ENCODE measurements at regions not wholly inside any gene's neighbourhood (a gene's known extent, or its start where the extent isn't known, plus 50 kb on each side); places are given as distances from the start of the nearest gene placed in this dataset.
"Not testable (repeated sequence)": the region's sequence is repeated elsewhere in the genome, so short reads cannot be mapped to it uniquely, and the experiment has no call there.

DNA sequence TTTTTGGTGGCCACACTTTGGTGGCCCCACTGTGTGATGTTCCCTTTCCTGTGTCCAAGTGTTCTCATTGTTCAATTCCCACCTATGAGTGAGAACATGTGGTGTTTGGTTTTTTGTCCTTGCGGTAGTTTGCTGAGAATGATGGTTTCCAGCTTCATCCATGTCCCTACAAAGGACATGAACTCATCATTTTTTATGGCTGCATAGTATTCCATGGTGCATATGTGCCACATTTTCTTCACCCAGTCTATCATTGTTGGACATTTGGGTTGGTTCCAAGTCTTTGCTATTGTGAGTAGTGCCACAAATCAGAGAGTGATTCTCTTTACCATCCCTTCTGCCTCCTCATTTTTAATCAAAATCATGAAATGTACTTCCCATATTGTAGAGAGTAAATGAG lies 114.0 kb upstream of the NR2F2 start:
- not testable (repeated sequence) for DNase-seq

DNA sequence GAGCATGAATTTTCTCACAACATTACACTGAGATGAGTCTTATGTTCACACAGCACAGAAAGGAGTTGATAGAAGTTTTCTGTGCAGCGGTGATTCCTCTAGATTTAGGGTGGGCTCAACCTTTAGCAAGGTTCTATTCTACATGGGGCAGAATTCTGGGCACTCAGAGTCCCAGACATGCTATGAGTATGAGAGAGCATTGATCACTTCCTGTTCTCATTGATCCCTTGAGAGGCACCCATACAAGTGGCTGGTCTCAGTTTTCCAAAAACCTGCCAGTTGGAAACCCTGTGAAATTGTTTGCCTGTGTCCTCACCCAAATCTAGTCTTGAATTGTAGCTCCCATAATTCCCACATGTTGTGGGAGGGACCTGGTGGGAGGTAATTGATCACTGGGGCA lies 112.5 kb upstream of the NR2F2 start:
- no peak for DNase-seq

DNA sequence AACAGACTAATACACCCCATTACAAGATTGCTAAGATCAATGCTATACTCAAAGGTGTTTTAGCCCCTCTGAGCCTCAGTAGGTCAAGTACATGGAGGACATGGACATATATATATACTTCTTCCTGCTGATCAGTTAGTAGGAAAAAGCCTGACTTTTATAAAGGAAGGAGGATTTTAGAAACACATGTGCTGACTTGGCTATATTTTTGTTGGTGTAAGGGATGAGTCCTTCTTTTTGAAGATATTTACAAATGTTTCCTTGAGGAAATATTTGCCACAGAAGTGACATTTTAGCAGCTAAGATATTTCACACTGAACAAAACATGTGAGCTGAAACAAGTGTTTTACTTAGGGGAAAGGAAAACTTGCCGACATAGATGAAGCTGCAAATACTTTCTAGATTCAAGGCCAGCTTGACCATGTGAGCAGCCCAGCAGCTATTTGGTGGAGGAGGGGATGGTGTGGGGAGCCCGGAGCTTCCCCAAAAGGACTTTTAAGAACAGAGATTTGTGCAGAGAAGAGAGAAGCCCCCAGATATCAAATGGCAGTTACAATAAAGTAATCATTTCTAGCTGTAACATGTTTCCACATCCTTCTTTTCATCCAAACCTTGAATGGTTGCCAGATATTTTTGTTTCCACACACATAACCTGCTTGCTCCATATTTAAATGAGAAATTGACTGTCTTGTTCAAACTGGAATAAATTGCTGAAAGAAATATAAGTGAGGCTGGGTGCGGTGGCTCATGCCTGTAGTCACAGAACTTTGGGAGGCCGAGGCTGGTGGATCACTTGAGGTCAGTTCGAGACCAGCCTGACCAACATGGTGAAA lies 111.7 kb upstream of the NR2F2 start:
- DNase-seq = no peak

DNA sequence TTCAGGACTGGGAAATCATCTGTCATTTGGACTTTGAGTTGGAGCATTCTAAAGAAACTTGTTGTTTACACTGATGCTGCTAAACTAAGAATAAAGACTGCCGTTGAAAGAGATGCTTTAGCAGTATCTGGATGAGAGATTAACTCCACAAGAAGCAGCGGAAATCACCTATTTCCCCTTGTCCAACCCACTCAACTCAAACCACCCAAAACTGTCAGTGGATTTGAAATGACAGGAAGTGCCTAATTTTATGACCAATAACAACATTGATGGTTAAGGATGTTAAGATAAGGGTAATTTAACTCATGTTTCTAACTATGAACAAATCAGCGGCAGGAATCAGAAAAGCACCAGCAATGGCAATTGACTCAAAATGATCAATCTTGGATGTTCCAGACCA lies 110.8 kb upstream of the NR2F2 start:
- no peak for DNase-seq

DNA sequence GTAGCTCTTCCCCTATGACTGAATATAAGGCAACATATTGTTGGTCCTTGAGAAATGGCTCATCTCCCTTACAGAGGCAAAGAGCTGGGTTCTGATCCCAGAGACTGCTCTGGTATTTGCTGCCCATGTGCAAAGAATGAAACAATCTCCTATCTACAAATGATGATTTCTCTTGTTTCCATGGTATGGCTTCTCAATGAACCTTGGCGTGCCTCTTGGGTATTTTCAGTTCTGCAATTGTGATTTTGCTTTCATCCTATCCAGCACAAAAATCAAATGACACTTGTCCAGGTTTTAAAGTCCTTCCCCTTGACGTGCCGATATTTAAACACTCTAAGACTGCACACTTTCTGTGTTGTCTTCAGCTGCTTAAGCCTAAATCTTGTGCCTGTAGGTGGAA lies 109.8 kb upstream of the NR2F2 start:
- DNase-seq = no peak

DNA sequence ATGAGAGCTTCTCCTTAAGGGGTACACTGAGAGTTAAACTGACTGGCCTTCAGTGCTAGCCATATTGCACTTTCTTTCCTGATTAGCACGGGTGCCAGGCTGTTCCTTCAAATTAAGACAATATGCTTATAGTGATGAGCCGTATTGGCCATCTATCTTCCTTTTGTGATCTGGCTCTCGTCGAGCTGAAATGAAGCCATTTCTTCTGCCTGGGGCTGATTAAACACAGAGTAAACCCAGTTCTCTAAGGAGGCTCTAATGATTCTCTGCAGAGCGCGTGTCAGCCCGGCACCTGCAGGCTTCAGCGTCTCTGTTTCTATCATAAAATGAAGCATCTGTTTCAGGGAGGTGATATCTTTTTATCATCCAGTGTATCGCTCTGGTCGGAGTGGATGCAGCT lies 107.5 kb upstream of the NR2F2 start:
- DNase-seq = no peak

DNA sequence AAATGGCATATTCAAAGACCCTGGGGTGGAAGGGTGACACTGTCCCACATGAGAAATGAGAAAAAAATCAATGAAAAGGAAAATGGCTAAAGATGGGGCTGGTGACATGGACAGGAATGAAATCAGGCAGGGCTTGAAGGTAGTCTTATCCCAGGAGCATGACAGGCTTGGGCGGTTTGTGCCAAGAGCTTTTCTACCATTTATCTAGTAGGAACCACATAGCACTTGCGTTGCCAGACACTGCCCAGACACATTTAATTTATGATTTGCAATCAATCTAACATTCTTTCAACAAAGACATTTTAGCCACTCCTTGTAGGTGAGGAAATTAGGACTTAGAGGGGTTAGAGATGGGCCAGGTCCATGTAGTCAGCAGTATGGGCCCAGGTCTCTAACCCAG lies 106.6 kb upstream of the NR2F2 start:
- DNase-seq = no peak

DNA sequence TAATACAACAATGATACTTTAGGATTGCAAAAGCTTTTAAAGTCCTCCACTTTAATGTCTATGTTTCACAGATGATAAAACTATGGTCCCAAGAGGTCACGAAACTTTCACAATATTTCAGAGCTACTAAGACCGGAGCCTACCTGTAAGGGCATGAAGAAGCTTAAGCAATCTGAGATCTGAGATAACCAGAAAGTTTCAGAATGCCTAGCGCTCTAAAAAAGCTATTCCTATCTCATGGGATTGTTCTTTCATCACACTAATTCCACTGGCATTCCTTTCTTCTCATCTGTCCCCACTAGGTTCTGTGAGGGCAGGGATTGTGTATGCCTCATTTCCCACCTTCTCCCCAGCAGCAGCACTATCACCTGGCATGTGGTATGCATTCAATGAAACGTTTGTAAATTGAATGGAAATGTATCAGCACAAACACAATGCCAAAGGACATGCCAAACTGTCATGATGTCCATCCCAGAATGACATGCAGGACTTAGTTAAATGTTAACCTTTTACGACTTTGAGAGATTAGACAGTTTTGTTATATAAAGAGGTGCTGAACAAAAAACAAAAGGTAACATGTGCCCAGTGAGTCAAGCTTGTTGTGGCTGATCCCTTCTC lies 104.7 kb upstream of the NR2F2 start:
- no peak for DNase-seq

DNA sequence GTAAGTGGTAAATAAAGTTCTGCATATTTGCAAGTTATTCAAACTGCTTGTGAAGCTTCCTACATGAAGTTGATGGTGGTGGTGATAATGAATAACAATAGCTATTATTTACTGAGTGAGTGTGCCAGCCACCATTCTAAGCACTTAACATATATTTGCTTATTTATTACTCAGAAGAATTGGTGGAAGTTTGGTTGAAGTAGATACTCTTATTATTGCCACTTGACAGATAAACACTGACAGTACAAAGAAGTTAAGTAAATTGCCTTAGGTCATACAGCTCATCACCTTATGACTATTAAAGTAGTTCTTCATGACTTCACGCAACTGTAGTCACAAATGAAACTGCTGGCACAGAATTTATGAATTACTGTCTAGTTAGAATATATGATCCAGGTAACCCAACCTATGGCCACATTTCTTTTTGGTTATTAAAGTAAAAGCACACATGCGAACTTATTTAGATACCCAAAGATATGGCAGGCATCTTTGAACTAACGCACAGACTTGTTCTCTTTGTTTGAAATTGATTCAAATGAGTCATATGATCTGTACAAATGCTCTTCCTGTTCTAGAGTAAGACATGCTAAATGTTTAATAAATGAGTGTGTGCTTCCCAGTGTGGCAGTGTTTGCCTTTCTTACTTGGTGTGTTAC lies 99.8 kb upstream of the NR2F2 start:
- no peak for DNase-seq

DNA sequence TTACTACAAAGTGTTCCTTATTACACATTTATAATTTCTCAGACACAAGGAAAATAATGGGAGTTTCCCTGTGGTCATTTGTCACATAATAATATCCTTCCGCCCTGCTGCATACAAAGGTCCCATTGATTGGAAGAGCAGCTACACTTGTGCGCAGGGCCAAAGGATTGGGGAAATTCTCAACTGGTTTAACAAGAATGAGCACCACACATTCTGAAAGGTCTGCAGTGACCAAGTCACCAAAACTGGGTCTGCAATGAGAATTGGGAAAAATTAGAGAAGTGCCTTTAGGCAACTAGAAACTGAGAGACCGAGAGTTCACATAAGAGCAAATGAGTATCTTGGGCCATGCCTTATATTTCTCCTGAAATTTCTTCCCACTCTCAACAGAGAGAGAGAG lies 98.2 kb upstream of the NR2F2 start:
- DNase-seq = no peak

DNA sequence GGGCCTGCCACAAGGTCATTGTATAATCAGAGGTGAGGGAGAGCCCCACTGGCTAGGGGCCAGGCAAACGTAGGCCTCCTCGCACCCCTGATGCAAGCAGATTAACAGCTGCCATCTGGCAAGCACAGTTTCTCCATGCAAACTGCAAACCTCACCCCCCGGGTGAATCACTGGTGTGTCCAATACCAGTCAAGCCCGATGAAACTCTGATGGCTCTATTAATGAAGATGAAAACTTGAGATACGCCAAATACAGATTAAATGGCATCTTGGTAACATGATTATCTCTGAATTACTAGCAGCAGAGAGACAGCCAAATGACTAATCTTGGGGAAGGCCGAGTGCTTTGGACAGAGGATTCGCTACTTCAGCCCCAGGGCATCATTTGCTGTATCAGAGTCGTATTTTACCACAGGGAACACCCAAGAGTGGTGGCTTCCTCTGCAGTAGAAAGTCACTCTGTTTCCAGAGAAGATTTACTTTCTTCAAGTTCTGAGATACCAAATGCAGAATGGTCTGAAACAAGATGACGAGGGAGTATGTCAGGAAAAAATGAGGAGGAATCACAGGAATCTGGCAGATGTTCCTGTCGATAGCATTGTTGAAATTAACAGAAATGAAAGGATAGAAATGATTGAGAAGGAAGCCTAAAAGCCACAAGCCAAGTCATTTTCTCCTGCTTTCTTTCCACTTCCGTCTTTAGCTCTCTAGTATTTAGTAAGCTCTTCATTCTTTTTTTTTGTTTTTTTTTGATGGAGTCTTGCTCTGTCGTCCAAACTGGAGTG lies 96.2 kb upstream of the NR2F2 start:
- no peak for DNase-seq

DNA sequence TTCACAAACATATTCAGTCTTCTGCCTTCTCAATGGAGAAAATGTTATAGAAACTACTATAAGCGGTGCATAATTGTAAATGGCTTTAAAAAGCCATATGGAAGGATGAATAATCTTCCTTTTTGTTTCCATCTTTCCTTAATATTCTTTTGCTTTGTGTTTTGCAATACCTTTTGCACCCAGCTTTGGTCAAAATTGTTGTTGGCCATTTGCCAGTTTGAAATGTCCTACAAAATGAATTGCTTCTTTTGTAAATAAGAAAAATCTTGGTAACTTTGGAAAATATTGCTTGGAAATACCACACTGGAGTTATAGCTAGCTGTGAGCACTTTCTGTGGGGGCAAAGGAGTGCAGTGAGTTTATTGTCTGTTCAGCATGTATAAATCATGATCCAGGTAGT lies 93.5 kb upstream of the NR2F2 start:
- no peak for DNase-seq

DNA sequence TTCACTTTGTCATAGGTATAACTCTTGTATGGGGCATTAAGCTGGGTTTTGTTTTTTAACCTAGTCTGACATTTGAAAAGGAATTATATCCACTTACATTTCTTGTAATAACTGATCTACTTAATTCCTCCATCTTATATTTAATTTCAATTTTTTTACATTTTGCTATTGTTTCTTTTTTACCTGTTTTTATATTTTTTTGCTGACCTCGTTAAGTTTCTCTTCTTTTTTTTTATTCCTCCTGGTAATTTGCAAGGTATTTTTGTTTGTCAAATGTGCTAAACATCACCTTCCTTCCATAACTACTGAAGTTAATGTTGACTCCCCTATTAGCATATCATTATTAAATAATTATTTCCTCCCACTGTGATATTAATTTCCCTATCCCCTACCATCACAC lies 87.7 kb upstream of the NR2F2 start:
- DNase-seq = no peak

DNA sequence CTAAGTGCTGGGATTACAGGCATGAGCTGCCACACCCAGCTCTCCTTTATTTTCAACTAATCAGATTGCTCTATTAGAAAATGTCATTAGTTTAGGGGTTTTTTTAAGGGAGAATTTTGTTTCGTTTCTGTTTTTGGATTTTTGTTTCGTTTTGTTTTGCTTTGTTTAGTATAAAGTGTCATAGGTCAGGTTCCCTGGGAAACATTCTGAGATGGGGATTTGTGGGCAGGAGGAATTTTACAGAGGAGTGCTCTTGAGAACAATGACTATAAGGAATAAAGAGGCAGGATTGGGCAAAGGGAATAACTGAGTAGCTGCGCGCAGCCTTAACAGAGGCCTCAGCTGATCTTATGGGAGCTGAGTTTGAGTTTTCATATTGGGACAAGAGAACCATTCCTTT lies 86.8 kb upstream of the NR2F2 start:
- DNase-seq = no peak

DNA sequence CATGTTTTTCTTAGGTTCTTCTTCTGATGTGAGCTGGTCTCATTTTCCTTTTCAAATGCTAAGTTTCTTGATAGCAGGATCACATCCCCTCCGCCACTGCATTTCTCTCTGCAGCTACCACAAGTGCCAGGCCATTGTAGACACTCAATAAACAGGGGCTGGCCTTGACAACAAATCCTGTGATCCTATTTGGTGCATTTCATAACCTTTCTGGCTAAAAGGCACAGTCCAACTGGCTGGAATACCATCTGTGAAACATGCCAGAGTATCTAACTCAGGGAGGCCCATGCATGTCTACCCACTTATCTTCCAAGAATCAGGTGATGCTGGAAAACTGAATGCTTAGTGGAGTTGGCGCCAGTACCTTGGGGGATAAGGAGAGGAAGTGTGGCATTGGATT lies 85.2 kb upstream of the NR2F2 start:
- DNase-seq = no peak

DNA sequence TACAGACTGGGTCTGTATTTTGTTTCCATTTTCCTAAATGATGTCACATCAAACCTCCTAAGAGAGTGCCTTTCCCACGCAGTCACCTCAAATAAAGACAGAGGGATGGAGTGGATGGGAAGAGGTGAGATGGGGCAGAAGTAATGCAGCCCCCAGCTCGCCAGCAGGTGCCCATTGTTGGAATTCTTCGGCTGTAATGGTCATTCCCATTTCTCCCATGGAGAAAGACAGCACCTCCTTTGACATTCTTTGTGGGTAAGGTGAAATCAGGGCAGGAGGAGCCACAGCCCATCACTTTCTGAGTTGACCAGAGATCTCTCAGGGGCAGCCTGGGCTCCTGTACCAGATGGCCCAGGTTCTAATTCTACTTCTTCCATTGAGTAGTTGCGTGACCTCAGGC lies 84.4 kb upstream of the NR2F2 start:
- DNase-seq = no peak

DNA sequence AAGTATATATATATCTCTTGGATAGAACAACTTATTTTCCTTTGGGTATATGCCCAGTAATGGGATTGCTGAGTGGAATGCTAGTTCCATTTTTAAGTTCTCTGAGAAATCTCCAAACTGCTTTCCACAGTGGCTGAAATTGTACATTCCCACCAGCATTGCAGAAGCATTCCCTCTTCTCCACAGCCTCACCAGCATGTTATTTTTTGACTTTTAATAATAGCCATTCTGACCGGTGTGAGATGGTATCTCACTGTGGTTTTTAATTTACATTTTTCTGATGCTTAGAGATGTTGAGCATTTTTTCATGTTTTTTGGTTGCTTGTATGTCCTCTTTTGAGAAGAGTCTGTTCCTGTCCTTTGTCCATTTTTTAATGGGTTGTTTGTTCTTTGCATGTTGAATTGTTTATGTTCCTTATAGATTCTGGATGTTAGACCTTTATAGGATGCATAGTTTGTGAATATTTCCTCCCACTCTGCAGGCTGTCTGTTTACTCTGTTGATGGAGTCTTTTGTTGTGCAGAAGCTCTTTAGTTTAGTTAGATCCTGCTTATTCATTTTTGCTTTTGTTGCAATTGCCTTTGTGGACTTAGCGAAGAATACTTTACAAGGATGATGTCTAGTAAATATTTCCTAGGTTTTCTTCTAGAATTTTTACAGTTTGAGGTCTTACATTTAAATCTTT lies 82.7 kb upstream of the NR2F2 start:
- DNase-seq = no peak

DNA sequence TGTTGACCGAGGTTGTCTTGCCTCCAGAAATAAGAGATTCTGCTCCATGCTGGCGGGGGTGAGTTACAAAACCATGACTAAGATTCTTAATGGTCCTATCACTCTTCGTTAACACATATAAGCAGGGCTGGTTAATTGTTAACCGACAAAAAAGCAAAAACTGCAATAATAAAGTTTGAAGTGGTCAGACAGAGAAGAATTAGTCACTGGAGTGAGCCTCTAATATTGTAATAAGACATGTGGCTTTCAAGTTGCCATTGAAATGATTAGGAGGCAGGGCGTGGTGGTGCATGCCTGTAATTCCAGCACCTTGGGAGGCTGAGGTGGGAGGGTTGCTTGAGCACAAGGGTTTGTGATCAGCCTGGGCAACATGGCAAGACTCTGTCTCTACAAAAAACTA lies 78.4 kb upstream of the NR2F2 start:
- DNase-seq = no peak

DNA sequence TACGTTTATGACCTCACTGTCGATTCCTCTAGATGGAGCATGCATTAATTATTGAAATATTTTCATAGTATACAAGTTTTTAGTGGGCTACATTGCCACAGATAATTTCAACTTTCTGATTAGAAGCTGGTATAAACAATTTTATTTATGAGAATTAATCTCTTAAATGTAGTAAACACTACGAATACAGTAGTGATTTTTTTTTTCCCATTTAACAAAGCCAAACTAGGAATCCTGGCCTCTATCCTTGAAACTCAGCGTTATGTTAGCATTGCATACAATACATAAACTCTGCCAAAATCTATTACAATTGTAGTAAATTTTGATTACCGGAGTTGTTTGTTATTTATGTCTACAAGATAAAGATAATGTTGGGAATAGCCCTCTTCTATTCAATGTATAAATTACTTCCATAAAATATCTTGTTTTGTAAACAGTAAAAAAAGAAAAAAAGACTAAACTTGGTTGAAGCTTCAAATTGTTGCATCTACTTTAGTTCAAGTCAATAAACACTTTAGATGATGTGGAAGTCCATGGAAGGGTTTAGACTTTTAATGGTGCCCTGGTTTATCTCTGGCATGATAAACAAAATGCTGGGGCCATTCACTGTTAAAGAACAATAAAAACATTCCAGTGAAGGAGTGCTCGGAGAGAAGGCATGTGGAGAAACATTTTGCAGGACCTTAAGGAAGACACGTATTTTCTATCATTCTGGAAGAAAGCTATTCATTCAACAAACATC lies 77.3 kb upstream of the NR2F2 start:
- no peak for DNase-seq

DNA sequence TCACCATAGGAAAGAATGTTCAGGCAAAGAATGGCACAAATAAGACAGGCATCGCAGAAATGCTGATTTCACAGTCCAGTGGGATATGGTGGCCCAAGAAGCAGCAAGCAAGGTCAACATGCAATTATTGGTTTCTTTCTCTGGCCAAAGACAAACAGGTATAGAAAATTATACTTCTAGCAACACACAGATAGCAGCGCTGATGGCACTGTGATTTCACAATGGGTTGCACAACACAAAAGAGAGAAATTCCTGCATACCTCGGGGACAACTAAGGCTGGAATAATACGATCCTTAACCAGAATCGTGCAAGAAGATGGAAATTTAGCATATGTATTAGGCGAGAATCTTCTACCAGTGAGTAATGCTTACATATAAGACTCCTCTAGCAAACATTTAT lies 76.3 kb upstream of the NR2F2 start:
- DNase-seq = no peak

DNA sequence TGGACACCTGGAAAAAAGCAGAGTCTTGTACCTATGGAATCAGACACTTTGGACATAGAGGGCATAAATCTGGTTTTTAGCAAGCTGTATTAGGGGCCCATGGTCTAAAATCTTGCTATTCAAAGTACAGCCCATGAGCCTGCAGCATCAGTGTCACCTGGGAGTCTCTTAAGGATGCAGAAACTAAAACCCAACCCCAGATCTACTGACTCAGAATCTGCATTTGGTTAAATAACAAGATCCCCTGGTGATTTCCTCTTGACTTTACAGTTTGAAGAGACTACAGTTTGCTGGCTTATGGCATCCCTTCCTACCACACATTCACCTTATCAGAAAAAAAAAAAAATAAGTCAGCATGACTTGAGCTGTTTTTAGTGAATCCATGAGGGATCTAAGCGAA lies 74.9 kb upstream of the NR2F2 start:
- no peak for DNase-seq

DNA sequence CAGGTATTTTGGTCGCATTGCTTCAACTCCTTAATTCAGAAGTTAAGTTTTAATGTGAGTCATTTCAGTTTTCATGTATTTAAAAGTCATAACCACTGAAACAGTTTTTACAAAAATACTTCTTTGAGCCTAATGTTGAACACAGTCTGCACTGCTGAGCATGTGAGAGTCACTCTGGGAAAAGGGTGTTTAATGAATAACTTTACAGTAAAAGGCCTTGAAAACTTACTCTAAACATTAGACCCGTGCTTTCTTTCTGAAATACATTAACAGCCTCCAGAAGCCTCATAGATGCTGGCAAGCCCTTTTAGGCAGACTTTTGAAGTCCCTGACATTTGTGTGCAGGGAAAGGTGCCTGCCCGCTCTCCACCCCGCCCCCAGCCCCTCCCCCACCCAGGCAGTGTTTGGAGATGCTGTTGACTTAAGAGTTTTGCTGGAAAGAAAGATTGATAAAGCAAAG lies 68.9 kb upstream of the NR2F2 start:
- no peak for DNase-seq
